ENCODE measurements at regions not wholly inside any gene's neighbourhood (a gene's known extent, or its start where the extent isn't known, plus 50 kb on each side); places are given as distances from the start of the nearest gene placed in this dataset.

DNA sequence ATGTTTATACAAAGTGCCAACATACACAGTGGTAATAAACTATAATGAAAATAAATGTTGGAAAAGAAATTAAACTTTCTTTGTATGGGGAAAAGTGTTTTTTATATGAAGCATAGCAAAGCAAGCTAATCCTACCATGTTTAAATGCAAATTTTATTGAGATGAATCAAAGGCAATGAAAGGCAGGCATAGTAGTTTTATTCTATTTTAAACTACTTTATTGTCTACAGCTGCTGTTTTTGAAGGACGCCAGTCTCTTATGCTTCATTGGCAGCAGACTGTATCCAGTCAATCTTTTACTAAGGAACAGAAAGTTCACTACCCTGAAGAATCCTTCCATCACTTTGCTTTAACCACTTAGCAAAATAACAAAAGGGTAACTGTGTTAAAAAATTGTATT, 761.0 kb downstream of the ROBO2 start:
- TF ChIP-seq, protein P1, sequence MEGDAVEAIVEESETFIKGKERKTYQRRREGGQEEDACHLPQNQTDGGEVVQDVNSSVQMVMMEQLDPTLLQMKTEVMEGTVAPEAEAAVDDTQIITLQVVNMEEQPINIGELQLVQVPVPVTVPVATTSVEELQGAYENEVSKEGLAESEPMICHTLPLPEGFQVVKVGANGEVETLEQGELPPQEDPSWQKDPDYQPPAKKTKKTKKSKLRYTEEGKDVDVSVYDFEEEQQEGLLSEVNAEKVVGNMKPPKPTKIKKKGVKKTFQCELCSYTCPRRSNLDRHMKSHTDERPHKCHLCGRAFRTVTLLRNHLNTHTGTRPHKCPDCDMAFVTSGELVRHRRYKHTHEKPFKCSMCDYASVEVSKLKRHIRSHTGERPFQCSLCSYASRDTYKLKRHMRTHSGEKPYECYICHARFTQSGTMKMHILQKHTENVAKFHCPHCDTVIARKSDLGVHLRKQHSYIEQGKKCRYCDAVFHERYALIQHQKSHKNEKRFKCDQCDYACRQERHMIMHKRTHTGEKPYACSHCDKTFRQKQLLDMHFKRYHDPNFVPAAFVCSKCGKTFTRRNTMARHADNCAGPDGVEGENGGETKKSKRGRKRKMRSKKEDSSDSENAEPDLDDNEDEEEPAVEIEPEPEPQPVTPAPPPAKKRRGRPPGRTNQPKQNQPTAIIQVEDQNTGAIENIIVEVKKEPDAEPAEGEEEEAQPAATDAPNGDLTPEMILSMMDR (IDR thresholded peaks at IDR 0.05; ENCODE audit: control insufficient read depth, insufficient read depth, low read depth, low read length, missing control alignments): no peak
- no peak for DNase-seq (ENCODE audit: low read depth)
- no peak overlapping the region for H3K4me3 ChIP-seq (ENCODE audit: control insufficient read depth, low read depth, low read length)

DNA sequence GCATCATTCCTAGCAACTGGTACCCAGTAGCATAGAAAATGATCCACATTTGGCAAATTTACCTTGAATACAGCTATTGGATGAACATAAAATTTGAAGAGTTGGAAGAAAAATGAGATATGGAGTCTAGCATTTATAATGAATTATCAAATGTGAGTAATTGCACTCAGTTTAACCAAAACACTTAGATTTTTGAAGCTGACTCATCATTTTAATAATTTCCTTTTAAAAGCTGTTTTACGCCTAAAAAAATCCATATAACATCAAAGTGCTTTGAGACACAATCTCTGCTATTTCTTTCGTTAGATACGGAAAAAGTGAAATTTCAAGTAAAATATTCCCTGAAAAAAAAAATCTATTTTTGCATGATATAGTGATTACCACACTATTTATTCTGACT, 767.4 kb downstream of the ROBO2 start:
- no peak overlapping the region for H3K4me3 ChIP-seq (ENCODE audit: control insufficient read depth, low read depth, low read length)
- TF ChIP-seq, protein P1 (IDR thresholded peaks at IDR 0.05; ENCODE audit: control insufficient read depth, insufficient read depth, low read depth, low read length, missing control alignments): no peak
- DNase-seq (ENCODE audit: low read depth): no peak

DNA sequence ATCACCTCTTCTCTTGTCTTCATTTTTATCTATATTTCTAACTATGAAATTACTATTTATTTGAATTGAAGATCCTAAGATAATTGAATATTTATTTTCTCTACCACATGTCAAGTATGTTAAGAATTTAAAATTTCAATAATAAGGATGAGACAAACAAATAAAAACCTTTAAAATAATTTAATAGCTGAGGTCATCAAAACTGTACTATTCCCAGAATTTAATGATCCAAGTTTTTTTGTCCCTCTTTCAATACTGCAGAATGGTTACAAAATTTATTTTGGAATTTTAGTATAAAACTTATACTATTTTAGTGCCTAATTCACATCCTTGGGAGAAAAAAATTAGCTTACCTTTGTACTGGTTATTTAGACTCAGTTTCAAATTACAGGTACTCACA, 774.9 kb downstream of the ROBO2 start:
- TF ChIP-seq, protein P1 (IDR thresholded peaks at IDR 0.05; ENCODE audit: control insufficient read depth, insufficient read depth, low read depth, low read length, missing control alignments): no peak
- H3K4me3 ChIP-seq (ENCODE audit: control insufficient read depth, low read depth, low read length): no peak overlapping the region
- DNase-seq (ENCODE audit: low read depth): no peak

DNA sequence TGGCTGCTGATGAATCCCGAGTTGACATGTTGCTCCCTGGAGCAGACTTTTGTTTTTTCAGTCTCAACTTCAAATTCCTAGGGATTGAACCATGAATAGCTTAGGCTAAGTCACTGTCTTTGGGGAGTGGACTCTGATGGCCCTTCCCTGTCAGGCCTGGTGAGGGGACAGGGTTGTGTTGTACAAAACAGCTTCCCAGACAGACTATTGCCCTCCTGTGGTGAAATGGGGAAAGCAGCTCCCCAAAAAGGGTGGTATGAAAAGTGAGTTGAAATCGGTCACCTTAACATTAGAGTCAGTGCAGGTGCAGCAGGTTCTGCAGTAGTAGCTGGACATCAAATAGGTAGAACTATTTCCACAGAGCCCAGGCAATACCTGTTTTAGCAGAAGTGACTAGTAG, 775.6 kb downstream of the ROBO2 start:
- TF ChIP-seq, protein P1 (IDR thresholded peaks at IDR 0.05; ENCODE audit: control insufficient read depth, insufficient read depth, low read depth, low read length, missing control alignments): peak; percentile 44
- DNase-seq (ENCODE audit: low read depth): no peak

DNA sequence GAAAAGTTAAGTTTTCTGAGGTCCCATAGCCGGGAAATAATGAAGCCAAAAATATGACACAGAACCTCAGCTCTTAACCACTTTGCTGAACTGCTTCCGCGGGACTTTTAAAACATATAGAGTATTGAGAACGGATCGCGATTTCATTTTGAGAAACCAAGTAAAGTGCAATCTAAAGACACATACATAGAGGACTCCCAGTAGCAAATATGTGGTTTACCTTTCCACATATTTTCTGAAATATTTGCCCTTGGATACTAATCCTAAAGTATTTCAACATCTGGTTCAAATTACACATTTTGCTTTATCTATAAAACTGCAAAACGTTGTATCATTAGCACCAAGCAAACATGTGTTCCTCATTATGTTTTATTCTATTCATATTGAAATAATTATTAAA, 776.5 kb downstream of the ROBO2 start:
- DNase-seq (ENCODE audit: low read depth): peak; percentile 7
- TF ChIP-seq, protein P1 (IDR thresholded peaks at IDR 0.05; ENCODE audit: control insufficient read depth, insufficient read depth, low read depth, low read length, missing control alignments): no peak
- no peak overlapping the region for H3K4me3 ChIP-seq (ENCODE audit: control insufficient read depth, low read depth, low read length)

More for the DNA sequence above, 775.6 kb downstream of the ROBO2 start:
- no peak overlapping the region for H3K4me3 ChIP-seq (ENCODE audit: control insufficient read depth, low read depth, low read length)

DNA sequence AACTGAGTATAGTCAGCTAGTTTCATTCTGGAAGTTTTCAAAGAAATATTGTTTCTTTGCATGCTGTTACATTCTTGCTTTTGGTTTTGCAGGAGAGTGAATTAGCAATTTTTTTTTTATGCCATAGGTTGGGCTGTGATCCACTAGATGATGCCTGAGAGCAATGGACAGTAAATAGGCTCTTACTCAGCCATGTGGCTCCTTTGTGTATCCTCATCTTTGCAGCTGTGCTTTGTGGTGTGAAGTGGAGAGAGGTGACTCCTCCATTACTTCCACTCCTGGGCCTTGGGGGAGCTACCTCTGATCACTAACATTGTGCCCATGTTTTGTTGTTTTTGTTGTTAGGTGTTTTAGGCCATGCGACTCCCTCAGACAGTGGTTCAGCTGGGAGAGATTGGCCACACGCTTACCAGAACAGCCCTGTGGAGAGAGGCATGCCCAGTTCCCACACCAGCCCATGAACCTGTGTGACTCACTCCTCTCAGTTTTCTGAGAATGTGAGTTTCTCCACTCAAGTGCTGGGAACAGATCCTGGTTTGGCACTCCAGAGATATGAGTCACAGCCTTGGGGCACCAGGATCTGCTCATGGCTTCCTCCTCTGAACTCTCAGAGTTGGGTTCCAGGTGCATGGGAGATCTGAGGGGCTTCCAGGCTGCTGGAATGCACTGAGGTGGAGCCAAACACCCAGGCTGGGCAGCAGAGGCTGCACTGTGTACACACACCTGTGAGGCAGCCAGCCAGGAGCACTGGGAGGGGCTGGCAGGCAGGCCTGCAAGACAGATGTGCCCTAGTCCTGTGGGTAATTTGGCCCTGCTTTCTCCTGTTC, 785.3 kb downstream of the ROBO2 start:
- DNase-seq (ENCODE audit: low read depth): peak; percentile 83
- TF ChIP-seq, protein P1 (IDR thresholded peaks at IDR 0.05; ENCODE audit: control insufficient read depth, insufficient read depth, low read depth, low read length, missing control alignments): no peak
- H3K4me3 ChIP-seq (ENCODE audit: control insufficient read depth, low read depth, low read length): no peak overlapping the region

Data from AG09309 (cell line).